GM19023 (cell line): ENCODE measurements at regions not wholly inside any gene's neighbourhood (a gene's known extent, or its start where the extent isn't known, plus 50 kb on each side); places are given as distances from the start of the nearest gene placed in this dataset.

ENCODE experiments used
- ATAC-seq: cut with Tn5 transposase; IDR thresholded peaks from one replicate; pipeline ENCODE4 v1.9.1; 2021; ENCODE audit warnings: mild to moderate bottlenecking, moderate library complexity; ENCODE audit not compliant: unreplicated experiment

DNA sequence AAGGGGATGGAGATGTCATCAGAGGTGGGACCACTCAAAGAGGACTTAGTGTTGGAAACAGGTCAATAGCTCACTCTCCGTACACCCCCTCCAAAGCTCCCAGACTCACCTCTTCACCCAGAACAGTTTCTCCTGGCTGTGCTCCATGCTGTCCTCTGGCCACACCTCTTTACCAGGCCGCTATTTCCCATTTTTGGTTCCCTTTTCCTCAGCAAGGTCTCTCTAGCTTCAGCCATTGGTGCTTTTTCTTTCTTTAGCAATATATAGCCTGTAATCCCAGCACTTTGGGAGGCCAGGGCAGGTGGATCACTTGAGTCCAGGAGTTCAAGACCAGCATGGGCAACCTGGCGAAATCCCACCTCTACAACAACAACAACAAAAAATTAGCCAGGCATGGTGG lies 123.6 kb upstream of the SMAD3 start:
- ATAC-seq = no peak

DNA sequence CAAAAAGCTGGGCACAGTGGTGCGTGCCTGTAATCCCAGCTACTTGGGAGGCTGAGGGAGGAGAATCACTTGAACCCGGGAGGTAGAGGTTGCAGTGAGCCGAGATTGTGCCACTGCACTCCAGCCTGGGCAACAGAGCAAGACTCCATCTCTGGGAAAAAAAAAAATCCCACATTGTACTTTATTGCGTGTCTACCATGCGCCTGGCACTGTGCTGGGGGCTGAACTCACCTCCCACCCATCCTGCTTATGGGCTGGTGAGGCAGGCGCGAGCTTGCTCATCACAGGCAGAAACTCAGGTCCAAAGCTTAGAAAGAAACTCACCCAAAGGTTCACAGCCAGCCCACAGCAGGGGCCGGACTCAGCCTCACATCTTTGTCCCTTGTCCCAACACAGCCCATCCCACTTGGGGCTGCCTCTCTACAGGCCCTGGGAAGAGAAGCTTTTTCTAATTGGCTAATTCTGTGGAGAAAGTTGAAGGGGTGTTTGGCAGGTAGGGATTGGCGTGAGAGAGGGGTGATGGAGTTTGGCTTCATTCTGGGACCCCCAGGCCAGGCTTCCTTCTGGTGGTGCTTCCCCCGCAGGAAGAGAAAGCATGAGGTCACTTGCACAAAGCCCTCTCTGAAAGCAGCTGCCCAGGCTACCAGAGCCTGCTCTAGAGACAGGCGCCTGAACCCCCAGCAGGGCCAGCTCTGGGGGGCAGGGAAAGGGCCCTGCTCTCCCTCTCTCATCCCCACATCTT lies 122.6 kb upstream of the SMAD3 start:
- no peak for ATAC-seq

DNA sequence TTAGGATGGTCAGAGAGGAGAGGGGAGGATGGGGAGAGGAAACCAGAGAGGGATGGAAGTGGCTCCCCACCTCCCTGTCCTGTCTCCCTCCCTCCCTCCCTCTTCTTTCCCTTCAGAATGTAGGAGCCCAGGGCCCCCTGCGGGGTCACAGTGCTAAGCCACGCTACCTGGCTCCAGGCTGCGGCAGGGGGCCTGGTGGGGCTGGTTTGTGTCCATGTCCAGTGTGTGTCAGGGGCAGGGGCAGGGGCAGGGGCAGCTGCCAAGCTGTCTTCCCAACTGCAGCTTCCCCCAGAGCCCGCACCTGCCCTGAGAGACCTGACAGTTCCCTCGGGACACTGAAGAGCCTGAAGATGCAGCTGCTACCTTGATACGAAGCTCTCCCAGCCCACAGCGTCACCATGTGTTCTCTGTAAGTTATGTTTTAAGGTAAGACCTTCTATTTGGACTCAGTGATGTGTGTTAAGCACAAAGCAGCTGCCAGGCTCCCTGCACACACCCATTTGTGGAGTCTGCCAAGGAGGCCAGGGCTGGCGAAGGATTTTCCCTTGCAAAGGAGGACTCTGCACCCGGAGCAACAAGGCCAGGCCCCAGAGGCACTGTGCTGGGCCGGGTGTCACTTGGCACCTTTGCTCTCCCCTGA lies 121.8 kb upstream of the SMAD3 start:
- no peak for ATAC-seq

DNA sequence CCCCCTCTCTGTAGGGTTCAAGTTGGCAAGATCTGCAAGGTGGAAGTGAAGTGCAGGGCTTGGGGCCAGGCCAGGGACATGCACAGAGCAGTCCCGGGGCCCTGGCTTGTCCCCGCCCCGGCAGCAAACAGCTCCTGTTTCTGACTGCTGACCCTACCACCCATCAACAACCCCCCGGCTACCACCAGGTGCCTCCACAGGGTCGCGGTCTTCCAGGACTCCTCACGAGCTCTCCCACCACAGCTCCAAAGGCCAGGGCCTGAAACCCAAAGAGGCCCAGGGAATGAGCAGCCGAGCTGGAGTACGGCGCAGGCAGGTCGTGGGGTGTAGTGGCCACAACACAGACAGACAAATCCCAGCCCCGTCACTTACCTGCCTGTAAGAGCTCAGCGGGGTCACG lies 121.3 kb upstream of the SMAD3 start:
- ATAC-seq = no peak

DNA sequence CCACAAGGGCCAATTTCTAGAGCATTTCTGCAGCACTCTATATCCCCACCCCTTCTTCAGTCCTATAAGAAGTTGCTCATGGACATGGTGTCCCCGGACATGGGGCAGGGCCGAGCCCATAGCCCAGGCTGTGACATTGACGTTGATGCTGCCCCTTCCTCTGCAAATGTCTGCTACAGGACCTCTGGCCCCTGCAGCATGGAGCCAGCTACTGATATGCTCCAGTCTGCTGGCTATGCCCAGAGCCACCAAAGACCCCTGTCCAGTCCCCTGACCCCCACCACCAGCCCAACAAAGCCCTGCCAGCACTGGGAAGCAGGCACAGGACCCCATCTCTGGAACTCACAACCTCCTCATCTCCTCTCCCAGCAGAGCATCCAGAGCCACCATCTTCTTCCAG lies 120.1 kb upstream of the SMAD3 start:
- ATAC-seq = no peak

DNA sequence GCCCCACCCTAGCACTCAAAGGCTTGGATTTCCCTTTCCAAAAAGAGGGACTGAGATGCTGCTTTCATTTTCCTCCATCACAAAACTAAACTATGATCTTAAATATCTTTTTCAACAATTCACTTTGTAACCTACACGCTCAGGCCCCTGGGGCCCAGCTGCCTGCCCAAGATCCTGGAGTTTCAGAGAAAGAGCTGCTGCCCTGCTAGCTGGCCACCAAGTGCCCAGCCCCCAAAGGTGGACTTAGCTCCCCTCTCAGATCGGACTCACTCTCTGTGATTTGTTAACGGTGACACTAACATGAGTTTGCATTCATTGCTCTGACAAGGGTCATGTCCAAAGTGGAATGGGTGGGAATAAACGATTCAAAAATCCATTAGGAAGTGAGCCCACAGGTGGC lies 119.6 kb upstream of the SMAD3 start:
- no peak for ATAC-seq

DNA sequence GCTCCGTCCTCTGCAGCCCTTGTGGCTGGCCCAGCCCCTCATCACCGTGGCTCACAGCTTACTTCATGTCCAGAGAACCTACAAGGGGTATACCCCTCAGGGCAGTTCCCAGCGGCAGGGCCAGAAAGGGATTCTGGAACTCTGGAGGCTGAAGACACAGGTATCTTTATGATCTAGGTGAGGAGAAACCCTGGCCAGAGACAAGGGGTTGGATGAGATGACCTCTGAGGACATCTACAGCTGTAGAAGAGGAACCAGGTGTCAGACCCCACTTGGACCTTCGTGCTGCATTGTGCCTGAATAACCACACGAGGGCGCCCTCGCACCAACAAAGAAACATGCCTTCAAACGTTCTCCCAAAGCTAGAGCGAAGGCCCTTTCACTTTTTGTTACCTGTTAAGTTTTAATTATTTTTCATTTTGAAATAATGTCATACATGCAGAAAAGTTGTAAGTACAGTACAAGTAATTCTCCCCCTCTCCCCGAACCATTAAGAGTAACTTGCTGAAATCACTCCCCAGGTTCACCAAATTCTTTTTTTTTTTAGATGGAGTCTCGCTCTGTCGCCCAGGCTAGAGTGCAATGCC lies 118.7 kb upstream of the SMAD3 start:
- no peak for ATAC-seq

DNA sequence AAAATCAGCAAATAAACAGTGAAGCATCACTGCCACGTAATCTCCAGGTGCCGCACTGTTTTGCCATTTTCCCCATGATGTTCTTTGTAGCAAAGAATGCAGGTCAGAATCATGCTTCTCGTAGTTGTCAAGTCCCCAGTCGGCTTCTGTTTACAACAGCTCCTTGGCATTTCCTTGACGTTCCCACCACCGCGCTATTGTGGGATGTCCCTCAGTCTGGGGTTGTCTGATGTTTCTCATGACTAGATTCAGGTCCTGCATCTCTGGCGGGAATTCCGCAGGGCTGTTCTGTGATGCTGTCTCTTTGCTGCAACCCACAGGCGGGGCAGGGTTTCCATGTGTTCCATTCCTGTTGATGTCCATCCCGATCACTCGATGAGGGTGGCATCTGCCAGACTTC lies 117.9 kb upstream of the SMAD3 start:
- no peak for ATAC-seq

DNA sequence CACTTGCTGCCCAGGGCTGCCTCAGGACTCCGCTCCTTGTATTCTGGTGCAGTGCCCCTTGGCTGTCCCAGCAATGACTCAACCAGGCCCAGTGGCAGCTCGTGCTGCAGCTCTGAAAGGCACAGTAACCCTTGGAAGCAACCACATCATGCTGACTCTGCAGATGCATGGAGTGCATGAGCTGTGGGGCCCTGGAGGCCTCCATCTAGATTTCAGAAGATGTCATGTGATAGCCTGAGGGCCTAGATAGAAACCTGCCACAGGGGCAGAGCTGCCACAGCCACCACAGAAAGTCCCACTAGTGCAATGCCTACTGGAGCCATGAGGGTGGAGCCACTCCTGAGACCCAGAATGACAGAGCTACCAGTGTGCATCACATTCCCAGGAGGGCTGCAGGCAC lies 117.1 kb upstream of the SMAD3 start:
- ATAC-seq = no peak

DNA sequence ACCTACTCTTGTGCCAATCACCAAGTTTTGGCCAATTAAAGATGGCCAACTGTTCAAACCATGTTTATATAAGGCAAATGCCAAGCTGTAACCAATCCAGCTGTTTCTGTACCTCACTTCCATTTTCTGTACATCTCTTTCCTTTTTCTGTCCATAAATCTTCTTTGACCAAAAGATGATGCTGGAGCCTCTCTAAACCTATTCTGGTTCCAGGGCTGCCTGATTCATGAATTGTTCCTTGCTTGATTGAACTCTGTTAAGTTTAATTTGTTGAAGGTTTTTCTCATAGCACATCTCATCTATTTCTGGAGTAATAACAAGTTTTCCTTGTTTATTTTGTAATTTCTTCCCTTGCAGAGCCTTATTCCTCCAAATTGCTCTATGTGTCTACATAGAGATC lies 115.3 kb upstream of the SMAD3 start:
- no peak for ATAC-seq

DNA sequence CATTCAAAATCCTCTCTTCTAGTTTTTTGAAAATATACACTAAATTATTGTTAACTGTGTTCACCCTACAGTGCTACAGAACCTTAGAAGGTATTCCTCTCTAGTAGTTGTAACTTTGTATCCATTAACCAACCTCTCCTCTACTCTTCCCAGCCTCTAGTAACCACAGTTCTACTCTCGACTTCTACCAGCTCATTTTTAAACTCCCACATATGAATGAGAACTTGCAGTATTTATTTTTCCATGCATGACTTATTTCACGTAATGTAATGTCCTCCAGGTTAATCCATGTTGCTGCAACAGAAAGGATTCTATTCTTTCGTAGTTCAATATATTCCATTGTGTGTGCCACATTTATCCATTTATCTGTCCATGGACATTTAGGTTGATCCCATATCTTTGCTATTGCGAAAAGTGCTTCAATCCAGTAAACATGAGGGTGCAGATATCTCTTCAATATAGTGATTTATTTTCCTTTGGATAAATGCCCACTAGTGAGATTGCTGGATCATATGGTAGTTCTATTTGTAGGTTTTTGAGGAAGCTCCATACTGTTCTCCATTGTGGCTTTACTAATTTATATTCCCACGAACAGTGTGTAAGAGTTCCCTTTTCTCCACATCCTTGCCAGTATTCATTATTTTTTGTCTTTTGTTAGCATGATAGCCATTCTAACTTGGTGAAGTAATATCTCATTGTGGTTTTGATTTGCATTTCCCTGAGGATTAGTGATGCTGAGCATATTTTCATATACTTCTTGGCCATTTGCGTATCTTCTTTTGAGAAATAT lies 113.7 kb upstream of the SMAD3 start:
- ATAC-seq = no peak

DNA sequence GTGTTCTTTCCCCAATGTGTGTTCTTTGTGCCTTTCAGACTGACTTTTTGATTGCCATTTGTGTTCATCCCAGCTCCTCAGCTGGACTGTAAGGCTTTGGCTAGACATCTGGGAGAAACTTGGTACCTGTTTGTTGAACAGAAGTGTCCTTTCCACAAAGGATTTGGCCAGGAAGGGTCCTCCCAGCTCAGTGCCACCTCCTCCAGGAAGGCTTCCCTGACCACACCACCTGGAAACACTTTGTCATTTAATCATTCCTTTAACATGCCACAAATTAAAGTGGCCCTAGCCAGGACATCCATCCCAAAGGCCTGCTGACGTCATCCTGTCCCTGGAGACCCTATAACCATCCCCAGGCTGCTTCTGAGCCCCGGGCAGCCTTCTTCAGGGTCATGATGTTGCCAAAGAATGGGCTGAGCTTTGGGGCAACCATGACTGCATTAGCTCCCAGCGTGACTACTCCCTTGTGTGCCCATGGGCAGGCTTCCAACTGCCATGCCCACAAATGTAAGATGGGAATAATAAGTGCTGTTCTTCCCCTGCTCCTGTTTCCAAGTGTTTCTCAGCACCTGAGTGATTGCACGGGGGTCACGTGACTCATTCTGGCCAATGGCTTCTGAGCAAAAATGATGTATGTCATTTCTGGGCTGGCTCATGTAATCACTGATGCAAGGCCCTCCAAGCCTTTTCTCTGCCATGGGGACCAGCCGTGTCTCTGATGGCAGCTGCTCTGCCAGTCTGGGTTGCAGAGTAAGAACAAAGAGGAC lies 112.5 kb upstream of the SMAD3 start:
- ATAC-seq = no peak

DNA sequence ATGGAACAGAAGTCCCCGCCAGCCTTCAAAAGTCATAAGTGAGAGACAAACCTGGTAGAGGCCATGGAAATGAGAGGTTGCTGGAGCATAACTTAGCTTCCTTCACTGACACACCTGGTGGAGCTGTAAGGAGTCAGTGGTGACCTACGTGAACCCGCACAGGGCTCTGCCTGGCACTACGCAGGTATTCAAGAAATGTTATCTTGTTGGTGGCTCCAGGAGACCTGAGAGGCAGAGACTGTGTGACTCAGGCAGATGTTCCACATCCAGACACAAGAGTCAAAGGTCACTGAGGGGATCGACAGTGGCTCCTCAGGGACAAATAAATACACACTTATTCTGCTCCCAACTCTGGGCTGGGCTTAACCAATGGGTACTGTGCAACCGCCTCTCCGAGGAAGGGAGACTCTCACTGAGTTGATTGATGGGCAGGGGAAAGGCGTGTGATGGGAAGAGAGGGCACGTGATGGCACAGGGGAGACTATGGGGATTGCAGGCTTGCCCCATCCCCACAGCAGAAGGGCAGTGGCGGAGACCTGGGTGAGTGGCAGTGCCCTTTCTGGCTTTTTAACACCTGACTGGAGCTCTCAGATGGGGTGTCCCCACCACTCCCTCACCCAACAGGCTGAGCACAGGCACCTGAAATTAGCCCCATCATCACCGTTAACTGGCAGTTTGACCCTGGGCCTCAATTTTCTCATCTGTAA lies 111.7 kb upstream of the SMAD3 start:
- no peak for ATAC-seq

DNA sequence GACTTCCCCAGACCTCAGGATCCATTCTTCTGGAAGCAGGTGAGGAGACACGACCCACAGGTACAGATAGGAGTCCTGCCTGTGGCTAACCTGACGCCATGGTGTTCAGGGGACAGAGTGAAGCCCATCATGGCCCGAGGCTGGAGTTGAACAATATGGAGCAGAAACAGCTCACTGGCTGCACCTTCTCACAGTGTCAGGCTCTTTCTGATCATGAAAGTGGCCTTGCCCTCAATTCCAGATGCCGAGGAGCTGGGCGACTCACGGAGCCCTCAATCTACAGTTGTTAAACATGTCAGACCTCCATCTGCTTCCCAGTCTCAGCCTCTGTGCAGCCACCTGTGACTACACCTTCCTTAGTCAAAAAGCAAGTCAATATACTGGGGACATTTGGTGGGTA lies 110.8 kb upstream of the SMAD3 start:
- ATAC-seq = no peak

DNA sequence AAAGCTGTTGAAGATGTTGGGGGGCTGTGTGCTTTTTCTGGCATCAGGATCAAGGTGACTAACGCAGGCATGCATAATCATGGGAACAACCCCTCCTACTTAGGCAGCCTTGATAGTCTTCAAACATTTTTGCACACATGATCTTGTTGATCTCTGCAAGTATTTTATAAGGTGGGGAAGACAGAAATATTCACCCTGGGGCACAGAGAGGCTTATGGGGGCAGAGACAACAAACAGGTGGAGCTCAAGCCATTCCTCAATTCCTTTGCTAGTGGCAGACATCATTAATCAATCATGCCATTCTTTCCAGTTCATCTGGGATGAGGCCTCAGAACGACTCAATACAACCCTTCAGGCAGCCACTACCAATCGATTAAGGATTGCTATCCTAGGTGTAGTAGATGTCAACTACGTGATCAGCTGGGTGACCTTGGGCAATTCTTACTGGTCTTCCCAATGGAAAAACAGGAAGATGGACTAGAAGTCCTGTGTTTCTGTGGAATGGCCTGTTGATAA lies 110.3 kb upstream of the SMAD3 start:
- ATAC-seq = no peak

DNA sequence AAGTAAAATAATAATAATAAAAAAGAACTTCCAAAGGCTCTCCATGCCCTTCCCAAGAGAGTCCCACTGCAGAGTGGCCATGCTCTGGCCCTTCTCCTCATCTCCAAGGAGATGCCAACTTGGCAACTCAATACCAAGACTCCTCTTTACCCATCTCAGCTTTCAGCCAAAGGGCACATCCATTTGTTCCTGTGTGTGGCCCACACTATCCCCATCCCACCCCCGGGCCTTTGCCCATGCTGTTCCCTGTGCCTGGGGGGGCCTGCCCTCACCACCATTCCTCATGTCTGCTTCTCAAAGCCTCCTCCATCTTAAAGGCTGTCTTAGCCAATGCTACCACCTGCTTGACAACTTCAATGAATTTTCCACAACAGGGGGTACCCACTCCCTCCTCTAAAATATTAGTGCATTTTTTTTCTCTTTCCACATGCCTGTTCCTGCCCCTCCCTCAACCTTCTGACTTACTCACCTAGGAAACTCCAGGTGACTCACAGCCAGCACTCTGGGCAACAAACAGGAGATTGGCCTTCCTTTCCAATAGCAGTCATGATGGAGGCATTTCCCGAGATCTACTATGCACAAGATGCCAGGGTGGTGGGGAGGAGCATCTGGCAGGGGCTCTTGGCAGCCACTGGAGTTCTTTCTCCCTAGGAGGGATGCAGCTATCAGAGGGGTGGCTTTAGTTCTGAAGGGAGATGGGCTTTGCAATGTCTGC lies 109.4 kb upstream of the SMAD3 start:
- no peak for ATAC-seq

DNA sequence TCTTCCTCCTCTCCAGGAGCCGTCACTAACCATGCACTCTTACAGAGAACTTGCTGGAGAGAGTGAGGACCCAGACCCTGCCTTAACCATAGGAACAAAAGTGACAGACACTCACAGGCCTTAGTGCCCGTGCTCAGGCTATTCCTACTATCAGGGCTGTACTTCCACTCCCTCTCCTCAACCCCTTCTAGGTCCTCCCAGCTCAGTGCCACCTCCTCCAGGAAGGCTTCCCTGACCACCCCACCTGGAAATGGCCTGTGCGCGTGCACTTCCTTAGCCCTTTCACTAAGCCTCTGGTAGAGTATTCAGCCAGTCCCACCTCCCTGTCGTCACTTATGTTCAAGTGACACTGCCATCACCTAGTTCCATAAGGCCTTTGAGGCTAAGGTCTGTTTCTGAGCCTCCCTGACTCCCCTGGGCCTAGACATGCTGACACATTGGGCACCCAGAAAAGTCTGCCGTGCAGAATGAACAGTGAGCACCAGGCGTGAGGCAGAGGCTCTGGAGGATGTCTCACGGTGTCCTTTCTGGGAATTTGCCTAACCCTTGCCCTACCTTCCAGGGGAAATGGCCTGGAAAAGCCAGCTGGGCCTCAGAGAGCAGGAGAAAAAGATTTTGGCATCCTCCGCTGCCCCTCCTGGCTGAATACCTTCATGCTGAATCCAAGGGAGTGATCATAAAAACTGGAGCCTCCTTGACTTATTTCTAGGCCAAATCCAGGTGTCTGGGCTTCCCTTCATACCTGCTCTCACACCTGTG lies 108.6 kb upstream of the SMAD3 start:
- no peak for ATAC-seq

DNA sequence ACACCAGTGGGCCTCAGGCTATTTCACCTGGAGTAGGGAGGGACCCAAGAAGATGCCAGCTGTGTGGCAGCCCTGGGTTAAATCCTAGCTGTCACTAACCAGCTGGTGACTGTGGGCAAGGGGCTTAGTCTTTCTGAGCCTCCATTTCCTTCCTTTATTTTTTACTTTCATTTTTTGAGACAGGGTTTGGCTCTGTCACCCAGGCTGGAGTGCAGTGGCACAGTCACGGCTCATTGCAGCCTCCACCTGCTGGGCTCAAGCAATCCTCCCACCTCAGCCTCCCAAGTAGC lies 108.0 kb upstream of the SMAD3 start:
- ATAC-seq = no peak

DNA sequence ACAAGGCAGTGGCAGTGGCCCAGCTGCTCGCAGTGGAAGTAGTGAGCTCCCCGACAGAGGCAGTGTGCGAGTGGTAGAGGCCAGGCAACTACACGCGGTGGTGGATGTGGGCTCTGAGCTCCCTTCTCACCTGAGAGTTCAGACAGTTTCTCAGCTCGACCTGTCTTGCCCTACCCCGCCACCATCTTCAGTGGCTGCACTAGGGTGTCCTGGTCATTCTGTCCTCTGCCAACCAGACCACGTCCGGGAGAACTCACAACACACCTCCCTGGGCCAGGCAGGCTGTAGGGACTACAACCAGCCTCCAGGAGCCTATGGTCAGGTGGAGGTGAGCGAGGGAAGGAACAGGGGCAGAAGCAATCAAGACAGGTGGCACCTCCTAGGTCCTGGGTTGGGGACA lies 106.3 kb upstream of the SMAD3 start:
- no peak for ATAC-seq
